Mucosa of rectum (tissue), 2 donors: ENCODE measurements at regions not wholly inside any gene's neighbourhood (a gene's known extent, or its start where the extent isn't known, plus 50 kb on each side); places are given as distances from the start of the nearest gene placed in this dataset.

Source experiments
- H3K27ac ChIP-seq, 2 donors: one replicate each; pipeline ENCODE4 v1.7.0; 2013; ENCODE audit warnings: inconsistent platforms in 2 of 2, low read depth in 2 of 2, low read length in 2 of 2
- H3K27me3 ChIP-seq, 2 donors: one replicate each; pipeline ENCODE4 v1.7.0; 2013; ENCODE audit warnings: low read length in 2 of 2; ENCODE audit not compliant: control insufficient read depth in 2 of 2, insufficient read depth in 2 of 2
- H3K36me3 ChIP-seq, 2 donors: one replicate each; pipeline ENCODE4 v1.7.0; 2013; ENCODE audit warnings: low read length in 2 of 2; ENCODE audit not compliant: control insufficient read depth in 2 of 2, insufficient read depth in 2 of 2
- H3K4me1 ChIP-seq, 2 donors: one replicate each; pipeline ENCODE4 v1.7.0; 2013; ENCODE audit warnings: low read length in 2 of 2, mild to moderate bottlenecking in 1 of 2; ENCODE audit not compliant: control insufficient read depth in 2 of 2, insufficient read depth in 2 of 2
- H3K4me3 ChIP-seq, 2 donors: one replicate each; pipeline ENCODE4 v1.7.0; 2013; ENCODE audit warnings: low read length in 2 of 2
- H3K9ac ChIP-seq, 2 donors: one replicate each; pipeline ENCODE4 v1.7.0; 2013; ENCODE audit warnings: low read length in 2 of 2, low read depth in 1 of 2, mild to moderate bottlenecking in 1 of 2
- H3K9me3 ChIP-seq, 2 donors: one replicate each; pipeline ENCODE4 v1.7.0; 2013; ENCODE audit warnings: low read length in 2 of 2; ENCODE audit not compliant: control insufficient read depth in 2 of 2
- donor health status: healthy.
- donor health status: Normal muscosa, but diverticular disease.

GRCh38 chr7:26533217-26533616 lies 241.6 kb downstream of the SNX10 start:
- no peaks in the 10 kb centered on the region for H3K36me3 ChIP-seq
- H3K4me3 ChIP-seq: no peak overlapping the region
- no peak overlapping the region for H3K9ac ChIP-seq
- H3K9me3 ChIP-seq: no peaks in the 10 kb centered on the region
- H3K27me3 ChIP-seq: peaks cover 0 to 4% of the 10 kb centered on the region in 2 donors
- H3K27ac ChIP-seq: no peak overlapping the region
- peaks cover 6 to 7% of the 10 kb centered on the region in 2 donors for H3K4me1 ChIP-seq

DNA sequence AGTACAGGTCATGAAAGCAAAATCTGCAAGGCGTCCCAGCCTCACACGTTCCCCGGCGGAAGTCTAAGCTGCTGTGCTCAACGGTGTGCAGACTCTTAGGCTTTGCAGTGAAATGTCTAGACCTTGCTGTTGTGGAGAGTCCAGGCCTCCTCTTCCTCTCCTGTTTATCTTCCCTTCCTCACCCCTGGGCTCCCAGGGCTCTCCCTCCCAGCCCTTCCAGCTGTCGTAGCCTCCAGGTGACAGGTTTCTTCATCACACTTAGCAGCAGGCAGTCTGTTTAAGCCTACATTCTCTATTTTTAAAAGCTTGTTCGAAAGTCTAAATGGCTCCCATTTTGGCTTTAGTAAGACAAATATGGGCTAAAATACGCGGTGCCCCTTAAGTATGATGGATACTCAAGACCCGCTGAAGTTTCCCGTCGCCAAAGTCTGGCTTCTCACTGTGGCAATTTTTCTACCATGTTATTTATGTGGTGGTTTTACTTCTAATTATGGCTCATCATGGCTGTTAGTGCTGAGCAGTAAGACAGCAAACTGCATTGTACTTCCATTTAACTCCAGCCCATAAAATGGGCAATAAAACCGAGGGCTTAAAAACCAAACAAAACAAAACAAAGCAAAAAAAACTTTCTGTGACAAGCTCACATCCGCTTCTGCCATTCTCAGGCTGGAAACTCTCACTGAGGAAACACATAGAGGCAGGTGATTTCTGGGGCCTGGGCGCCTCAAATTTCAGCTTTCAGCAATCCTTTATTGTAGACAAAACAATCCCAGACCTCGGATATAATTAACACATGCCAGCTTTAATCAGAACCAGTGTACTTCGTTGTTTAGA lies 243.2 kb downstream of the SNX10 start:
- H3K4me1 ChIP-seq: peaks cover 6 to 7% of the 10 kb centered on the region in 2 donors
- no peaks in the 10 kb centered on the region for H3K9me3 ChIP-seq
- H3K4me3 ChIP-seq: peak overlapping the region in 1 of 2 donors; percentile 3
- no peak overlapping the region for H3K9ac ChIP-seq
- no peak overlapping the region for H3K27ac ChIP-seq
- H3K27me3 ChIP-seq: peaks cover 4% of the 10 kb centered on the region in 2 donors
- no peaks in the 10 kb centered on the region for H3K36me3 ChIP-seq

DNA sequence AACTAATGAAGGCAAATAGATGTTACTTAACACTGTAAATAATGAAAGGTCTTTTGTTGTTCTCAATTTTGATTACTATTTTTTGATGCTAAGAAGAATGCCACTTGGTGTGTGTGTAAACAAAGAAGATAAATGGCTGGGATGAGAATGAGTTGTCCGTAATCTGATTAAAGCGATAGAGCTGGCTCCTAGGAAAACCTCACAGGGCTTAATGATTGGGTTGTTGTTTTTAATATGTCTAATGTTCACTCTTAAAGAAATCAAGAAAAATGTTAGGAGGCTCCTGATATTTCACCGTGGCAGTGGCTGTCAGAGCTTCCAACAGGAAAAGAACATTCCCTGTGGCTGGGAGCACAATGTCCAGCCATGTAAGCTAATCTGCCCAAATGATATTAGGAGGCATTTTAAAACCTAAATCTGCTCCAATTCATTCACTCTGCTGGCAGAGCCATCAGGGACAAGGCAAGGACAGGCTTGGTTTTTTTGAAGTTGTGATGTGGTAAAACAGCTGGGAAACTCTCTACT lies 243.9 kb downstream of the SNX10 start:
- peaks cover 4% of the 10 kb centered on the region in 2 donors for H3K27me3 ChIP-seq
- H3K4me1 ChIP-seq: peaks cover 6 to 7% of the 10 kb centered on the region in 2 donors
- H3K9ac ChIP-seq: no peak overlapping the region
- H3K27ac ChIP-seq: no peak overlapping the region
- H3K9me3 ChIP-seq: no peaks in the 10 kb centered on the region
- no peaks in the 10 kb centered on the region for H3K36me3 ChIP-seq
- H3K4me3 ChIP-seq: no peak overlapping the region

DNA sequence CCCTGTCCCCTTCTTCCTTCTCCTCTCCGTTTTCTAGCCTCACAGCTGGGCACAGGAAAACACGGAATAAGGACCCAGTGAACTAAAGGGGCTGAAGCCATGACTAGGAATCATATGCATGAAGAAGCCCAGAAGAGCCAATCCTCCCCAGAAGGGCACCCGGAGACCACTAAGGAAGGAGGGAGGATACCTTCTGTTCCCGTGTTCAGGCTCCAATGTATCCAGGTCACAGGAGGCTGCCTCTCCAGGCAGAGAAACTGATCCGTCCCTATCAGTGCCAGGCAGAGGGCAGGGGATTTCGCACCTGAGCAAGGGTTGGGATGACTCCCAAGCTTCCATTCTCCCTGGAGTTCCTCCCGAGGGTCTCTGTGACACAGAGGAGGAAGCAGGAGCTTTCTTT lies 246.6 kb downstream of the SNX10 start:
- Histone ChIP-seq H3K9ac (no peak overlapping the region), H3K36me3 (no peaks in the 10 kb centered on the region), H3K4me3 (no peak overlapping the region), H3K27ac (no peak overlapping the region), H3K27me3 (peaks cover 2 to 7% of the 10 kb centered on the region in 2 donors), H3K9me3 (no peaks in the 10 kb centered on the region), H3K4me1 (peaks cover 6 to 7% of the 10 kb centered on the region in 2 donors)

GRCh38 chr7:26538689-26539088 lies 247.0 kb downstream of the SNX10 start:
- no peak overlapping the region for H3K27ac ChIP-seq
- H3K4me1 ChIP-seq: peaks cover 6 to 7% of the 10 kb centered on the region in 2 donors
- no peak overlapping the region for H3K4me3 ChIP-seq

GRCh38 chr7:26543340-26543739 lies 251.7 kb downstream of the SNX10 start:
- Histone ChIP-seq H3K36me3 (no peaks in the 10 kb centered on the region), H3K4me1 (no peaks in the 10 kb centered on the region), H3K27me3 (peaks cover 0 to 7% of the 10 kb centered on the region in 2 donors)

More at GRCh38 chr7:26538689-26539088, 247.0 kb downstream of the SNX10 start:
- Histone ChIP-seq H3K27me3 (peaks cover 2 to 7% of the 10 kb centered on the region in 2 donors), H3K36me3 (no peaks in the 10 kb centered on the region), H3K9me3 (no peaks in the 10 kb centered on the region), H3K9ac (no peak overlapping the region)

GRCh38 chr7:26543951-26544350 lies 252.3 kb downstream of the SNX10 start:
- H3K27ac ChIP-seq: no peak overlapping the region
- no peaks in the 10 kb centered on the region for H3K36me3 ChIP-seq
- H3K9ac ChIP-seq: no peak overlapping the region
- no peak overlapping the region for H3K4me3 ChIP-seq
- no peaks in the 10 kb centered on the region for H3K4me1 ChIP-seq
- peaks cover 0 to 7% of the 10 kb centered on the region in 2 donors for H3K27me3 ChIP-seq
- H3K9me3 ChIP-seq: no peaks in the 10 kb centered on the region

More at GRCh38 chr7:26543340-26543739, 251.7 kb downstream of the SNX10 start:
- Histone ChIP-seq H3K9me3 (no peaks in the 10 kb centered on the region), H3K4me3 (no peak overlapping the region), H3K27ac (no peak overlapping the region), H3K9ac (no peak overlapping the region)

DNA sequence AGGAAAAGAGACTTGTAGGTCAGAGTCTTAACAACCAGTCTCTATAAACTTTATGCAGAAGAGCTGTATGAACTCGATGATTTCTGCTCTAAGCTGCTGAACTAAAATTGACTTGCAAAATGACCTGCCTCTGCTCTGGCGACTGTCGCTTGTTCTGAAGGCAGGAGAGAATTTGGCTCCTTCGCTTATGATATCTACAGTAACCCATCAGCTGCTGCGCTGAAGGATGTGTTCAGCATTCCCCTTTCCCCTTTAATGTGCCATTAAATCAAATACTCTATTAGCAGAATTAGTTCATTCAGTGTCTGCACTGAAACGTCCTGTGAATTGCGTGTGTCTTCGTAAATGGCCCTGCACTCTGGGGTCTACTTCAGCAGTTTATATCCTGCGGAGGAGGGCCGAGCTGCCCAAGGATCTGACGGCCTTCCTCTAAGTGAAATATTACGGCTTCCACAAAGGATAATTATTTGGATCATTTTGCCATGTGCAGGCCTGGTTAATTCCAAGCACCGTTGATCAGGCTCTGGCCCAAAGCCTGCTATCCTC lies 254.9 kb downstream of the SNX10 start:
- no peaks in the 10 kb centered on the region for H3K36me3 ChIP-seq
- no peak overlapping the region for H3K9ac ChIP-seq
- H3K4me1 ChIP-seq: no peaks in the 10 kb centered on the region
- H3K27me3 ChIP-seq: peaks cover 0 to 2% of the 10 kb centered on the region in 2 donors
- no peak overlapping the region for H3K27ac ChIP-seq
- H3K4me3 ChIP-seq: no peak overlapping the region
- H3K9me3 ChIP-seq: no peaks in the 10 kb centered on the region

- peaks cover 0 to 1% of the 10 kb centered on the region in 2 donors for H3K27me3 ChIP-seq
- no peaks in the 10 kb centered on the region for H3K36me3 ChIP-seq
Observed at GRCh38 chr7:26547156-26547555, 255.5 kb downstream of the SNX10 start.

DNA sequence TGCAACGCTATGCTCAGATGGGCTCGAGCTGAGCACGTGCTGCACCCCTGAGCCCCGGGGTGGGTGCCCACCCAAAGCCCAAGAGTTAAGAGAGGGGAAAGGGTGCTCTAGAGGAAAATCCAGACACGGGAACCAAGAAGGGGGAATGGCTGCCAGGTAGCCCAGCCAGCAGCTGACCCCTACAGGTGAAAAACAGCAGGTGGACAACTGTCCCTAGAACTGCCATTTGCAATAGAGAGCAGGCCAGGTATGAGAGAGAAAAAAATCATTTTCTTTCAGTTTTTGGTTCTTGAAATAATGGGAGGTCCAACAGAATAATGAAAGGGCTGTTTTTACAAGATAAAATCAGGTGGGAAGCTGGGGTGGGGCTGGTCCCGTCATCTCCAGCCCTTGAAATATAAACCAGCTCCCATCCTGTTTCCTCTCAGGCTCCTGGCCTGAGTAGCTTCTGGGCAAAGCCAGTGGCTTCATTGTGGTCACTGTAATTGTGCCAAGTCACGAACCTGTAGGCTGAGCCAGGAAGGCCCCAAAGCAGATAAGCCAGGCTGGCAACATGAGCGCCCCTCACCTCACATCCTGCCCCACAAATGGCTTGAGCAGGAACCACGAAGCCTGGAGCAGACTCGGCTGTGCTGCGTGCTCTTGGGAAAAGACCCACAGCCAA lies 257.8 kb downstream of the SNX10 start:
- H3K9me3 ChIP-seq: no peaks in the 10 kb centered on the region
- no peaks in the 10 kb centered on the region for H3K27me3 ChIP-seq
- H3K4me1 ChIP-seq: no peaks in the 10 kb centered on the region
- H3K27ac ChIP-seq: no peak overlapping the region
- H3K4me3 ChIP-seq: no peak overlapping the region
- no peak overlapping the region for H3K9ac ChIP-seq
- H3K36me3 ChIP-seq: no peaks in the 10 kb centered on the region

More at GRCh38 chr7:26547156-26547555, 255.5 kb downstream of the SNX10 start:
- no peak overlapping the region for H3K27ac ChIP-seq
- H3K4me1 ChIP-seq: no peaks in the 10 kb centered on the region
- H3K9me3 ChIP-seq: no peaks in the 10 kb centered on the region
- H3K4me3 ChIP-seq: no peak overlapping the region
- H3K9ac ChIP-seq: no peak overlapping the region
